IPS DF 19.7 (cell line): ENCODE measurements at regions not wholly inside any gene's neighbourhood (a gene's known extent, or its start where the extent isn't known, plus 50 kb on each side); places are given as distances from the start of the nearest gene placed in this dataset.

Experiments
- DNase-seq: peaks from one replicate; pipeline ENCODE4 v3.0.0-alpha.2; 2013; ENCODE audit warnings: low read depth, low spot score

DNA sequence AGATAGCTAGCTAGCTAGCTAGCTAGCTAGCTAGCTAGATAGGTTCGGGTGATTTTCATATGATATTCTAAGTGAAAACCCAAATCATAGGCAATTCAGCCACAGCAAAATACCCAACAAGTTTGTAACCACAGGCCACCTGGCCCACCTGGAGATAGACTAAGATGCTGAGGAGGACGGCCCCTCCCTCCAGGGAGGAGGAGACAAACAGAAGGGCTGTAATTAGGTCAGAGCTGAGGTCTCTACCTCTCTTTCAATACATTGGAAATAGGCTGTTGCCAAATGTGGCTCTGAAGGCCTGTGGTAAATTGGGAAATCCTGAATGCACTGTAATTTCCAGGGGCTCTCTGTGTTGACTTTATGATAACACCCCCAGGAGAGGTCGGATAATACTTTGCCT lies 382.2 kb downstream of the FGF9 start:
- DNase-seq: no peak

DNA sequence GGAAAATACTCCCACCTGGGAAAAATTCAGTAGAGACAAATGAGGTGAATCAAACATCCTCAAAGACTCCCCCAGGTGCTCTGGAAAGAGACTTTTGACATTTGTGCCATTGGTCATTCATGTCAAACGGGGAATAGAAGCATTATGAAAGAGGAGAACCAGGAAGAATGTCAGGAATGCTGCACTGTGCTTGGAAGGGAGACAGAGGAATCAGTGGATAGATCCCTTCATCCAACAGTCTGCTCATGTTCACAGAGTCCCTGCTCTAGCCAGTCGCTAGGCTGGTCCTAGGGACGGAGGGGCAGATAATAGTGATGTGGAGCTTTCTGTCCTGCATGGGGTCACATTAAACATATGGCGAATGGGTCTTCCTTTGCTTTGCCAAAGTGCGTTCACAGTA lies 384.4 kb downstream of the FGF9 start:
- no peak for DNase-seq

DNA sequence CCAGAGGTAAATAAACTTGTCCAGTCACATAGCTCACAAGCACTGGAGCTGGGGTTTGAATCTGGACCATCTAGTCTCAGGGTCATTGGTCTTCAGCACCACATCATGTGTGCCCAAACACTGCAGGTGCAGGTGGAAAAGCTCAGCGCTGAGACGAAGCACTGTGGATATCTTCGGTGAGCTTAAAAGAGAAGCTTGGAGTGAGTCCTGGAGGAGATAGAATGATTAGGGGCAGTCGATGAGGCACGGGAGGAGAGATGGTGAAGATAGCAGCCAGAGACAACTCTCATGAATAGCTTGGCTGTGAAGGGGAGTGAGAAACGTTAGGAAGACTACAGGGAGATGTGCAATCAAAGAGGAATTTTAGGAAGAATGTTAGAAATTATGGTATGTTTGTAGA lies 389.3 kb downstream of the FGF9 start:
- DNase-seq: no peak

DNA sequence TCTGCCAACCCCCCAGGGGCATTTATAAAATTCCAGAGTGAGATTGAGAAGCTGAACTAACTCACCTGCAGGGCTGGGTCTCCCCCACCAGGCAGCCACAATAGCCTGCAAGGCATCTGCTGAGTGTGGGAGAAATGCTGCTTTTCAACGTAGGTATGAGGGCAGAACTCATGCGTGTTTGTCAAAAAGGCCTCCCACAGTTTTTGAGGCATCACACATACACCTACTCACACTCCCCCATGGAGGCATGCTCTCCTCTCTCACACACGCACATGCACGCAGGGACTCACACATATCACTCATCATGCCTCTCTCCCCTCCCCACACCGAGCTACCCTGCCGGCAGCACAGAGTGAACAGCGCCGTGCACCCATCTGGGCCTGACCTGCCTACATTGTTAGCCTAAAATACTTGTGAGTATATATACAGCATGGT lies 390.5 kb downstream of the FGF9 start:
- no peak for DNase-seq

DNA sequence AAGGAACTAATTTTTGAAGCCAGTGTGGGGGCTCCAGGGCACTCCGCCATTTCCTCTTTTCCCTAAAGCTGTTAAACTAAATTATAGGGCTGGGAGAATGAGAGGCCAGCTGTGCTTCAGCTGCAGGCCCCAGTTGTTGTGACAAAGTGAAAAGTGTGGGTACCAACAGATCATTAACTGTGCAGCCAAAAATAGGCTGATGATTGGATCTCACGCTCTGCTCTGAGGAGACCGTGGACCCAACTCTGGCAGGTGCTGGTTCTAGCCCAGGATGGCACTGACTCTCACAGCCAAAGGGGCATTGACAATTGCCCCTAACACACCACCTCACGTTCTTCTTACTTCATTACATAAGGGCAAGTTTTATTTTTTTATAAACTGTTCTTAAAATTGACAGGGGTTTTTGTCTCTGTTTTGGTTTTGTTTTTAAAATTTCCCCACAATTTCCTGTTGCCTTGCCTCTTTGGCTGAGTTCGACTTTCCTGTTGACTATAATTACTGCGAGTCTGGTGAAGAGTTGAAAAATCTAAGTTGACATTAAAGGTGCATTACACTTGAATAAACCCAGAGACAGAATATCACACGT lies 391.0 kb downstream of the FGF9 start:
- DNase-seq: no peak

DNA sequence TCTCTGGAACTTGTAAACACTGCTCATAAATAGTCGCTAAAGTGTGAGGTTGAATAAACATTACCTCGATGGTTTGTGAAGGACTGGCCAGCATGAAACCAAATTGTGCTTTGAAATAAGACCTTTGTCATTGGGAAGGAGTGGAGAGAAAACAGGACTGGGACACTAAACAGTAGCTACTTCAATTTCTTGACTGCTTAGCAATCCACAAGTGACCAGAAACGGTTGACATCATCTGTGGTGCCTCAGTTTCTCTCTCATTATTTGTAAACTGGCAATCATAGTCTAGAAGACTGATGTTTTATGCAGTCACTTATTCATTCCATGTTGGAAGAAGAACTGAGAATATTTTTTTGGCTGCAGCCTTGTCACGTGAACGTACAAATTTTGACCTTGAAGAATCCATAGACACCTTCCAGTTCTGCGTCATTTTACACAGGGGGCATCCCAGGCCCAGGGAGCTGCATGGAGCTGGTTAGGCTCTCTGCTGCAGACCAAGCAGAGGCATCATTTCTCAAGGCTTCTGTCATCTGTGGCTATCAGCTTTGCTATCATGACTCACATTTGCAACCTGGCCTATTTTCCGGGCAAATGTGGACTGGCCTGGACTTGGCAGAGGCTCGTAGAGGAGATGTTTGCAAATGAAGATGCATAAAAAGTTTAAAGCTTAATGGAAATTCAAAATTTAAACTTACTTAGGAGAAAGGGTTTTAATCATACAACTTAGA lies 391.8 kb downstream of the FGF9 start:
- DNase-seq: no peak

DNA sequence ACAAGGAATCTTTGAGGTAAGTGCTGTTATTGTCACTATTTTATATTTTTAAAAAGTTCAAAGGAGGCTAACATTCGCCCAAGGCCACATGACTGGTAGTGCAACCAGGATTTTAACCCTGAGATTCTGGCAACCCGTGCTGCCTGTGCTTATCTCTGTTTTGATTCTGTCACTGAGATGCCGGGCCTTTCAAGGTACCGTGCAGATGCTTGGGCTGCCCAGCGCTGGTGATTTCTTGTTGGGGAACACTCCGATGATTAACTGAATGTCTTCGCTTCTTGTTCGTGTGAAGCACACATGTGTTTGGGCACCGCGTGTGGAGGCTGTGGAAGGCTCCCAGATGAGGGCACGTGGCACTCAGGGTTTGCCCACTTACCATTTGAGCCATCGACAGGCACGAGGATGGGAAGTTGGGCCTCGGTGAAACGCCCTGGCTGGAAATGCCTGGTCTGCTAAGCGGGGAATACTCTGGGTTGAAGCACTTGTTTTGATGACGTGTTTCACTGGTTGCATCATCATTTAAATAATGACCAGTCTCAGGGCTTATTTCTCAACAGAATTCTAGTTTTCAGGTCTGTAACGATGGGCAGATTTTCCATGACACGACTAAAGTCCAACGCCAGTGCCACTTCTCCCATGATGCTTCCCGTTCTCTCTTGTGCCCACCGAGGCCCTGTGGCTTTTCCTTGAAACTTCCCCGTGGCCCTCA lies 392.7 kb downstream of the FGF9 start:
- DNase-seq: no peak

DNA sequence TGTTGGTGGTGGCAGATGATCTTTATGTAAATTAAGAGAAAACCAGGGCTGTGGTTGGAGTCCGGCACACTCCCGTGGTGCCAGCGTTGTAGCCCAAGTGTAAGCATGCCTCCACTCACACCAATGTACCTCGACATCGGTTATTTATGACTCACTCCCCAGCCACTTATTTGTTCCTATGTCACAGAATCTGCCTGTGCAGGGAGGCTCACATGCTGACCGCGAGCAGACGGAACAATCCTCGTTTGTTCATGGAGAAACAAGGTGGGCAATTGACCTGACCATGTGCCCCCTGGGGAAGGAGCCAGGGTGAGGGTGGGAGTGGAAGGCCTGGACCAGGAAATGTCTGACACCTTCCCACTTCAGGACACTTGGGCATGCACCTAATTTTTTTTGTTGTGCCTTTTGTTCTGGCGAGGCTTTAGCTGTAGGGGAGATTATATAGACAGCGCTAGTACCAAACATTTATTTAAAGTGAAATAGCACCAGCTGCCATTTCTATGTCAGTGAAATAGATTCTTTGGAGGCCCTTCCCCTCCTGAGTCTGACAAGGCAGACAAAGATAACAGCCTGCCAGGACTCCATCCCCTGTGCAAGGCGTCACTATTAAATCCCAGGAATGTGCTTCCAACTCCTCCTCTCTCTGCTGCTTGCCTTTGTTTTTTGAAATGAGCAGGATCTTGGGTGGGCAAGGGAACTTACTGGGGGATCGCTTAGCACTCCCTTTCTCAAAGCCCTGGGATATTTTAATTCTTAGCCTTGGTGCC lies 394.2 kb downstream of the FGF9 start:
- no peak for DNase-seq

DNA sequence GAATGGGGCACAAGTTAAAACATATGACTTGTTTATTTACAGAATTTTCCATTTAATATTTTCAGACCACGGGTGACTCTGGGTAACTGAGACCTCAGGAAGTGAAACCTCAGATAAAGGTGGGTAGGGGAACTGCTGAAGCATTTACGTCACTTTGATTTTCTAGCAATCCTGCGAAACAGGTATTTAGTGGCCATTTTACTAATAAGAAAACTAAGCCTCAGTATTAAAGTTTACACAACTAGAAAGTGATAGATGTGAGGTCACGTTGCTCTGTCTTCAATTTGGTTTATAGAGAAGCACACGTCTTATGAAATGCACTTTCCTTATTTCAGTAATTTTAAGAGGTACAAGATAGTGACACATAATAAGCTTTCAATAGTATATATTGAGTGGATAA lies 402.8 kb downstream of the FGF9 start:
- no peak for DNase-seq

DNA sequence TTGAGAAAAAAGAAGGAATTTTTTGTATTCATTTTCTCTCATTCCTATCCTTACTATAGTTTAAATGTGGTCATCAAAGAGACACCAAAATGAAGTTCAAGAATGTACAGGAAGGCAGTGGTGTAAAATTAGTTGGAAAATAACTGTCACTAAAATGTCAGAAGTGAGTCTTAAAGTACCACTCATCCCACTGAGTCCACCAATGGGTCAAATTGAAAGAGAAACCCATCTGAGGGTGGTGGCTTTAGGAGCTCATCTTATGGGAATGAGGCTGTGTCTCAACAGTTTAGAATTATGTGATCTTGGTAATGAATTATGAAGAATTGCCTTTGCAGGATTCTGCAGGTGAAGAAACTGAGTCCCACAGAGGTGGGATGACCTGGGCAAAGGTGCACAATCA lies 403.5 kb downstream of the FGF9 start:
- DNase-seq: no peak

DNA sequence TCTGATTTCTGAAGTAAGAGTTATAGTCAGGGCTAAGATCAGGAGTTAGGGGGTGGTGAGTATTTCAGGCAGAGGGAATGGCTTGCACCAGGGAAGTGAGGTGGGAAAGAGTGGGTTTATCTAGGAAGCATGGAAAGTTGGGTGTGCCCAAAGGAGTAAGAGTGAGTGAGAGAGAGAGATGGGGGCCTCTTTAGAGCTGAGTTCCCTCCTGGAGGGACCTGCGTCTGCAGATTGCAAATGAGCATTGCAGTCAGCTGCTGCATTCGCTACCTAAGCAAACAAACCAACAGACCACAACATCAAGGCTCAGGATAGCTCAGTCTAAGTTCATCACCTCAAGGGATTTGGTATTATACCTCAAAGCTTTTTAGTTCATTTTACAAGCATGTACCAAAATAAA lies 405.8 kb downstream of the FGF9 start:
- no peak for DNase-seq

DNA sequence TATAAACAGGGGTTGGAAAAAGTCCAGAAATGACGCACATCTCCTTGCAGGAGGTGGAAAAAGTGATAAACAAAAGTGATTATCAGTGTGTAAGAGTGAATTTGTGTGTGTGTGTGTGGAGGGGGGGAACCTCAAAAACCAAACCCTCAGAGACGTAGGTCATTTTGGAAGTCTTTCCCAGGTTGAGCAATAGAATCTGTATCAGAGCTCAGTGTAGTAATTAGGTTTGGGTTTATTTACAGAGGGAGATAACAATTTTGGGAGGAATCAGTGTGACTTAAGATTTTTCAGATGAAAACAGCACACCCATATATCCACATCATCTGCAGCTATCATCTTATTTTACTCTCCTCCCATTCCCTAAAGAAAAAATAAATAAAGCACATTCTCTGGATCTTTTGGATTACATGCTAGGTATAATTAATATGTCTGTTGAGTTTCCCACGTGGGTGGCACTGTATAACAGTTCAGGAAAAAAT lies 406.4 kb downstream of the FGF9 start:
- no peak for DNase-seq

DNA sequence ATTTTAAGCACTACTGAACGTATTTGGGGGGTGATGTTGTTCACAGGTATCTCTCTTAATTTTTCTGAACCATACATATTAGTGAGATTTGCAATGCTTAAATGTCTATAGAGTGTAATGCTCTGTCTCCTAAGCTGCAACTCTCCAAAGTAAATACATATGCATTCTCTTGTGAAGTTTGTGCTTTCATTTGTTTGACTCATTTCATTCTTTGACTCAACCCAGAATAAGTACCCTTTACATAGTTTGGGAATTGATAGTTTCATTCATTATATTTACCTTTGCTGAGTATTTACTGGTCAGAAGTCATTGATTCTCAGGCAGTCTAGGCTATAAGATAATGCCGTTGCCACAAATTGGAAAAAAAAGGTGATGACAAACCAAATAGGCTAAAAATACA lies 406.9 kb downstream of the FGF9 start:
- no peak for DNase-seq

DNA sequence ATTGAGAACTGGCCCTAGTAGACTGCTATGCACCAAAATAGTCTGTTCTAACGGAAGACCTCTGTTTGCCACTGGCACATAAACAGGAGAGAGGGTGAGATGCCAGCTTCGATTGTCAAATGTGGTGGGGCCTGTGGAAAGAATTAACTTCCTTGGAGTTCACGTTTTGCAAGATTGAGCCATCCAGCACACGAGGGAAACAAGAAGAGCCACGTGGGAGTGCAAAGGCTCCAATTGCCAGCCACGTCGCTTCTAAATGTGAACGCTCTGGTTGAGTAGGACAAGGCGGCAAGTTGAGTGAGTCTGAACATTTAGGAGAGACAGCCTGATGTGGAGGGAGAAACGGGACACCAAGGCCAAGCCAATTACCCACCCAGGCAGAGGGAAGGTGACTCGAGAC lies 409.1 kb downstream of the FGF9 start:
- no peak for DNase-seq

DNA sequence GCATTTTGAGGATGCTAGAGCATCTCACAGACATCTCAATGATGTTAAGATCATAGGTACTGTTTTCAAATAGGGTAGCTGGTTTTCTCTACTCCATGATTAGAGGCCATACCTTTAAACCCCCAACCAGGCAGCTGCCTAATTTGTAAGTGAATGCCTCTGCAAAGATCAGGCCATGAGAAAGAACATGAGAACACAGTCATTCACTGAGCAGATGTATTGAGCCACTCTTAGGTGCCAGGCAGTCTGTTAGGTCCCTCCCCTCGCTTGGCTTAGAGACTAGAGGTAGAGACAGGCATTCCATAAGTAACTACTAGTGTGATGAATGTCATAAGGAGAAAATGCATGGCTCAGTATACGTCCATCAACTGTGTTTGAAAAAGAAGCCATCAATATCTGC lies 410.0 kb downstream of the FGF9 start:
- DNase-seq: no peak

DNA sequence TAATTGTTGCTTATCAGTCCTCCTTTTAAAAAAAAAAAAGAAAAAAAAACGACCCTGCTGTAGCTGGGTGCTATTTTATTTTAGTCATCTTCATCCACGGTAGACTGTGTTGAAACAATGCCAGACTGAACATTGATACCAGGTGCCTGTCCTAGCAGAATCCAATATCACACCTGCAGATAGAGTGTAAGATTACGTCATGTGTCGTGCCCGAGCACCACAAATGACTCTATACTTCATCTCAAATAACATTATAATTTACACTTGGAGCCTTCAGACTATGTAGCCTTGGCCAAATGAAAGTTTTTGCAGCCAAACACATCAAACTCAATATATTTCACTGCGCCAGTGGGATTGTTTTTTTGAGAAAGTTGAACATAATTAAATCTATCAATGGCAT lies 410.6 kb downstream of the FGF9 start:
- no peak for DNase-seq

DNA sequence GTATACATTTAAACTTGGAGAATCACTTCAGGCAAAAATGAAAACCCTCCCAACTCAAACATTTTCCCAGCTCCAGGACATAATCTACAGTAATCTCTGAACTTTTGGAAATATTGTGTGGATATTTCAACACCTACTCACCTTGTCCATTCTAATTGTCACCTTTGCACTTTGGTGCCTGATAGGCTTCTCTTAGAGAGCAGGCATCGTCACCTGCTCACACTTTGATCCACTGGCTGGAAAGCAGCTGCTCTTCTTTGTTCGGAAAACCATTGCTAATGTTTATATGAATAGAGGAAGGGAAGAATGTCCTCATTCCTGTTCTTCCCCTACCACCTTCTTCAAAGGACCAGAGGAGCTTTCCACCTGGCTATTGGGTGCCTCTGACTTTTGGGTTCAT lies 411.2 kb downstream of the FGF9 start:
- DNase-seq: no peak

DNA sequence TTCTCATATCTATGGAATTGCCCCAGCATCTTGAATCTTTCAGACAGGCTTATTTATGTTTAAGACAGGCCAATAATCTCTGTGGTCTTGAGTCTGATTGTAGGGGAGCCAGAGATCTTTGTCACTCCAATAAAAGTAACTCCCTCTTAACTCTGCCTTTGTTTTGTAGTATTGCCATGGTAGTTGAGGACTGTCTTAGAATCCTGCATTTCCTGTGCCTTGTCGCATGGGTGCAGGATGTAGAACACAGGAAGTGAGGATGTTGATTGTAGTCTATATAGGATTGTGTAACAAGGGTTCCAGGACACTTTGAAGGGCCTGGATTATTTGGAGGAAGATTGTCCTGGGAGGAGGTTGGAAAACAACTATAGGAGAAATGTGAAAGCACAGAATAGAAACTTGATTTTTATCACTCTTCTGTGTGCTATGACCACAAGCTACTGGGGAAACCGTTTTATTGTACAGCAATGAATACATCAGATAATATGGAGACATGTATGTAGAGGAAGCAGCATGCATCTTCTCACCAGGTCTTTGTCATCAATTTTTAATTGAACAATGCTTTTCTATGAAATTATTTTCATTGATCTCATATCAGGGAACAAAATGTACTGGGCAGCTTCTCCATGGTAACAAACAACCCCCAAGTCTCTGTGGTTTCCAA lies 411.7 kb downstream of the FGF9 start:
- DNase-seq: no peak

DNA sequence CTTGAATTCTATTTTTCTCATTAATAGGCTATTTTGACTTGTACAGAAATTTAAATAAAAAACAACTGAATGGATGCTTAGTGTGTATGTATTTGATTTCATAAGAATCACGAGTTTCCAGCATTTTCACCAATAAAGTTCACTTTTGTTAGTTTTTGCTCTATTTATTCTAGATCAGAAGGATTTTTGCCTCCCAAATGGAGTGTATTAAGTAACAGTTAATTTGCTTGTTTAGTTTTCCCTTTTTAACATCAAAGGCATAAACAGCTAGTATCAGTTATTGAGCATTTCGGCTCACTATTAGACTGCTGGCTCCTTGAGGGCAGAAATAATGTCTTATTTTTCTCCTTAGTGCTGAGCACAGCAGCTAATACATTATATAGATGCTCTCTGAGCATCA lies 414.1 kb downstream of the FGF9 start:
- DNase-seq: no peak

DNA sequence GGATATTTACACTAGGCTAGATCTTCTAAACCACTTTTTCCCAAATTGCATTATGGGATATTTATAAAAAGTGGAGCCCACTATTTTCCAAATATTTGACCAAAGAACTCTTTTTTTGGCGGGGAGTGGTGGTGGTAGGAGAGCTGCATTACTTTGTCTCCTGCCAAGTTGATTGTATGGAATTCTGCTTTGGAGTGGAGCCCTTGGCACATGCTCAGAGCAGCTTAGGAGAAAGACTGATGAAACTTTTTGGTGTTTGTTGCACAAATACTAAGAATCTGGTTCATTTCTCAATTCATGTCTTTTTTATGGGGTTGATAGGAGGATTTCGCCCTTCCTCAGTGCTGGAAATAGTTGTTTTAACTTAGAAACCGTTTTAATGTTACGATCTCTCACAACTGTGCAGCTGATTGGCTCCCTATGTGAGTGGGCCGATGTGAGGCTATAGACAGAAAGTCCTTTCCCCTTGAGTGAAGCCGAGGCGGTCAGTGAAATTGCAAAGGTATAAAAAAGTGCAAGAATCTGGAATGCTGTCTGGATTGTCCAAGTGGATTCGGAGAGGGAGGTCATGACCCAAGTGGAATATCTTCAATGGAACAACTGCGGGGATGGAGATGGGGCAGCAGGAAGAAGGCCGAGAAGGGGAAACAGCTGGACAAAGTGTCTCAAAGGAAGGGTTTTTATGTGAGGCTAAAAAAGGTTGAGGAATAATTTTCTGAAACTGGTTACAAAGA lies 415.9 kb downstream of the FGF9 start:
- no peak for DNase-seq

DNA sequence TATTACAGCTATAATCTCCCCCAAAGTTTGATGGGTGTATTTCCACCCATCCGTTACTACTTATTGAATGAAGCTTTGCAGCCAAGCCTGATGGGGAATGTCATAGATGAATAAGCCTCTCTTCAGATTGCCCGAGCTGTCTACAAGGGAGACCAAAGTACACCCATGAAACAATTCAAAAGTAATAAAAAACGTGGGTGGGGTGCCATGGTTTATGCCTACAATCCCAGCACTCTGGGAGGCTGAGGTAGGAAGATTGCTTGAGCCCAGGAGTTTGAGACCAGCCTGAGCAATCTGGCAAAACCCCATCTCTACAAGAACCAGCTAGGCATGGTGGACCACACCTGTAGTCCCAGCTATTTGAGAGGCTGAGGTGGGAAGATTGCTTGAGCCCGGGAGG lies 419.2 kb downstream of the FGF9 start:
- no peak for DNase-seq
